Hepatic stellate cell (primary cell): ENCODE measurements at regions not wholly inside any gene's neighbourhood (a gene's known extent, or its start where the extent isn't known, plus 50 kb on each side); places are given as distances from the start of the nearest gene placed in this dataset.
A peak's percentile ranks its signal among the peaks of the same experiment; 100 is the strongest.
"Not testable (repeated sequence)": the region's sequence is repeated elsewhere in the genome, so short reads cannot be mapped to it uniquely, and the experiment has no call there.

ENCODE experiments used
- DNase-seq: peaks from one replicate; pipeline ENCODE4 v3.0.0; 2011; ENCODE audit warnings: low spot score

DNA sequence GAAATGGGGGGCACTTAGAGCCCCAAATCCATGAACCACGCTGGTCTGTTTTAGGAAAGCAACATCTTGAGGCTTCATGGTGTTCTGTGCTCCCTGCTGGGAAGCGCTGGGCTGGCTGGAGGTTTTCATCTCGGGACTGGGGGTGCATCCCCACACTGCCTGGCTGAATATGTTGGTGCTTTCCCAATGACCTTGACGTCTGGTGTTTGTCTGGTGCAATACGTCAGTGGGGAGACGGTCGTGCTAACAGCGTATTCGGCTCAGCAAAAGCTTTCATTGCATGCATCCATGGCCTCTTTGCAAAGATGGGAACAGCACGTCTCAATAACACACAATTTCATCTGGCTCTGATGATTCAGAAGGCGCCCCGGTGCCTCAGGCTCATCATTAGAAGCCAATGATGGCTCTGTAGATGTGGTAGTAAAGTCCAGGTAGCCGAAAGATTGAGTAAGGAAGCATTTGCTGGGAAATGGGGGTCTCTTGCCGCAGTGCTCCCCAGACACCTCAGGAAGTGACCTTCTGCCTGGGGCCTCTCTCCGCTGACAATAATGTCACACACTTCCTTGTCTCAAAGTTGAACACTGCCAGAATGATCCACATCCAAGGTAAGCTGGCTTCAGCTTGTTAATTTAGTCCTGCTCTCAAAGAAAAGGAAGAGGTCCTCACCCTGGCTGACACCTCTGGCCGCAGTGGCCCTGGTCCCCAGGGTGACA, 97.7 kb downstream of the ING1 start:
- DNase-seq = no peak

DNA sequence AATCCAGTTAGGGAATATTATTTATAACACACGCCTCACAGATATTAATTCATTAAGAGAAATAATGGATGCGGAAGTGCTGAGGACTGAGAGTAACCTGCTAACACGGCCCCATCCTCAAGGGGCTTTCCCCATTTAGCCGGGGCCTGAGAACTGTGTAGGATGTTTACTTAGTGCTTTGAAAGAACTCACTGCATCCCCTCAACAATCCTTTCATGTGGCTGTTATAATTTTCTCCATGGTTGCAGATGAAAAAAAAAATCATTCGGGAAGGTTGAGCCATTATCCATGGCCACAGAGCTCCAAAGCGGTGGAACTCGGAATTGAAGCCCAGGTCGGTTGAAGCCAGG, 98.2 kb downstream of the ING1 start:
- DNase-seq = no peak

DNA sequence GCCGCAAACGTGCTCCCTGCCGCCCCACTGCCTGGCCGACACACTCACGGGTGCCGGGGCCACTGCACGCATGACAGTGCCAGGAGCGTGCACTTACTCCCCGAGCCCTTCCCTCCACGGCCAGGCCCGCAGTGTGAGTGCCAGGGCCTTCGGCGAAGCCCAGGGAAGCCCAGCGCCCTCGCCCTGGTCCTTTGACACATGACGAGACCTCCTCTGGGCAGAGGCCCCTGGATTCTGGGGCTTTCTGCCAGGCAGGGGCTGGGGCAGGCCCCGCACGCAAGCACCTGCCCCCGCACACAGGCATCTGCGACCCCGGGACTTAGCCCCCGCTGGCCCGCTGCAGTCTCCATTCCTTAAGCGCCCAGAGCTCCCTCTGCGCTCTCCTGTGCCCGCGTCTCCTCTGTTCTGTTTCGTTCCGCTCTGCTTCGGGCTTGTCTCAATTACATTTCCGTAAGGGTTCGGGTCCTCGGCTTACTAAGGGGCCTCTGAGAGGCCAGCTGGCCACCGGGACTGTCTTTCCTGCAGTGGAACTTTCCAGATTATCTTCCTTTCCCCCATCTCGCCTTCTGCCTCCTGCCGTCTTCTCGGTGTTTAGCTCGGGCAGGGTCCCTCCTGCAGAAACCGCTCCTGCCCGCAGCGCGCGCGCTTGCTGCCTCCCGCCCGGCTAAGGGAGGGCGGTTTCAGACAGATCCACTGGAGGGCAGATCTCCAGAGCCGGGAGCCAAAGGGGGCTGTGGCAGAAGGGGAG, 98.8 kb downstream of the ING1 start:
- DNase-seq = no peak

DNA sequence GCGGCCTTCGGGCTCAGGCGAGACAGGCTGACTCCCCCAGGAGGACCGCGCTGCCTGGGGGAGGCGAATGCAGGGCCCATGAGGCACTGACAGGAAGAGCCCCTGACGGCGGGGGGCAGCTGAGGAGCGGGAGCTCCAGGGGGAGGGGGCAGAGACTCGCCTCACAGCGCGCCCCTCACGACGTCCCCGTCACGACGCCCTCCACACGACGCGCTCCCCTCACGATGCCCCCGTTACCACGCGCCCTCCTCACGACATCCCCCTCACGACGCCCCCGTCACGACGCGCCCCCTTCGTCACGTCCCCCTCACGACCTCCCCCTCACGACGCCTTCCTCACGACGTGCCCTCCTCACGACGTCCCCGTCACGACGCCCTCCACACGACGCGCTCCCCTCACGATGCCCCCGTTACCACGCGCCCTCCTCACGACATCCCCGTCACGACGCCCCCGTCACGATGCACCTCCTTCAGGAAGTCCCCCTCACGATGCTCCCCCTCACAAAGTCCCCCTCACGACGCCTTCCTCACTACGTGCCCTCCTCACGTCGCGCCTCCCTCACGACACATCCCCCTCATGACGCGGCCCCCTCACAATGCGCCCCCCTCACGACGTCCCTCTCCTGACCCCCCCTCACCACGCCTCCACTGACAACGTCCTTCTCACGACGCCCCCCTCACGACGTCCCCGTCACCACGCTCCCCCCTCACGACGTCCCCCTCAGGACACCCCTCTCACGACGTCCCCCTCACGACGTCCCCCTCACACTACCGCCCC, 99.6 kb downstream of the ING1 start:
- DNase-seq = no peak

DNA sequence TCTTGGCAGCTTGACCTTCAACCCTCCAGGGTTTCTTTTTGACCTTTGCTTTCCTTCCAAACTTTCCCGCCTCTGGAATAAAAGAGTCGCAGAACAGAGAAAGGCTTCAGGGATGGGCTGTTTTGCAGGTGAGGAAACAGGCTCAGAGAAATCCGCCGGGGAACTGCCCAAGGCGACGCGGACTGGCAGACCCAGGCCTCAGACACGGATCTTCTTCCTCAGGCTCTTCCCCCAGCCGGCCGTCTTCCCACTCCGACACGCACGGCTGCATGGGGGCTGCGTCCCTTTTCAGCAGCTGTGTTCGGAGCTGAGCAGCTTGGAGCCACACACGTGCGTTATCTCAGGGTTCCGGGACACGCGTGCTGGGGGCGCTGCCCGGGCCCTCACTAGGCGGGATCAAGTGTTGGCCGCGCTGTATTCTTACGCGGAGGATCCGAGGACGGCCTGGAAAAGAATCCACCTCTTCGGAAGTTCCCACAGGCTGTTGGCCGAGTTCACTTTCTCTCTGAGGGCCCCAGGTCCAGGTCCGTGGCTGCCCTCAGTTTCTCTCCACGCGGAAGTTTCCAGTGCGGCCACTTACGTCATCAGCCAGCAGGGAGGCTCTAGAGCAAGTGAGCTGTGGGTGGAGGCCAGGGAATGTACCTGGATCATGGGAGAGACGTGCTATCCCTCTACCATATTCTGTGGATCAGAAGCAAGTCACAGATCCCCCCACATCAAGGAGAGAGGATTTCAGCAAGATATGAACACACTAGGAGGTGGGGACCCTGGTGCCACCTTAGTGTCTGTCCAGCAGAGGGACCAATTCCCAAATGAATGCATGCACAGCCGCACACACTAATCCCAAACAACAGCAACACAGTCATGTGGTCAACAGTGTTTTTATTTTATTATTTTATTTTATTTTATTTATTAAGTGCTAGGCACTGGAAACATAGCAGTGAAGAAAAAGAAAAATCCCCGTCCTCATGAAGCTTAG, 100.4 kb downstream of the ING1 start:
- no peak for DNase-seq

DNA sequence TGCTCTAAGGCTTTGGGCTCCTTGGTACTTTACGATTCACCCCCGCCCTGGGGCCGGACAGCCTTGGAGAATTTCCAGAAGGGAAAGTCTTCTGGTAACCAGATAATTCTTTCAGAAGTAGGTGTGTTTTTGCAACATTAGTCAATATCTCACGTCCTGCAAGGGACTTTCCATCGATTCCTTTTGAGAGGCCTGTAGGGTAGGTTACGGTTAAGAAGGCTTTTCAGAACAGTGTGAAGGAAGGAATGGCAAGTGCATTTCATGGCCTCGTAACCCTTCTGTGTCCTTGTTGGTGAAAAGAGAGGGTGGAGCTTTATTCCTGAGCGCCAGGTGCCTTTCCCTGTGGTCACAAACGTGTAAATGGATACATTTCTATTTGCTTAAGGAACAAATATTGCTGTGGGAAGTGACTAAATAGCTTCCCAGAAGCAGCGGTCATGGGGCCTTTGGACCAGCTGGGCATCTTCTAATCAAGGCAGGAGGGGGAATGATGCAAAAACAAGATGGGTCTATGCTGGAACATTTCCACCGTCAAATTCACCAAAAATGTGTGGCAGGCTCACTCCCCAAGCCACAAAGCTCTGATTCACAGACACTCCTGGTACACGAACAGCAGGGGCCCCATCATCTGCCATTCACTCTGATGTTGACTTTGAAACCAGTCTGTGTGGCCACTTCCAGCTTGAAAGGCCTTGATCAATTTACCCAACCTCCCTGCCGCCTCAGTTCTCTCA, 99.2 kb downstream of the ANKRD10 start:
- no peak for DNase-seq

DNA sequence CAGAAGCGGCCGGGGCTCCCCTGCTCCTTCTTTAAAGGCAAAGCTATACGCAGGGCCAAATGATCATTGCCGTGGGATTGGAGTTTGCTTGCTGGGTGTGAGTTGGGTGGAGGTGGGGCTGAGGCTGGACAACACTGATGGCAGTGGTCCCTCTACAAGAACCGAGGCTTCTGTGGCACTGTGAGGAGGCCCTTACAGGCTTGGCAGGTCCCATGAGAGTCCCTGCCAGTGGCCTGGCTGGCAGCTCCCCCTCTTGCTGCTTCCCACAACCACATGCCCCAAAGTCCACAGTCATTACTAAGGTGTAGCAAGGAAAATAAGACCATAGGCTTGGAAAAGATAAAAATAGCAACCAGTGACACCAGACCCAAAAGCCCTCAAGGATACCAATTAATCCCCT, 98.4 kb downstream of the ANKRD10 start:
- no peak for DNase-seq

DNA sequence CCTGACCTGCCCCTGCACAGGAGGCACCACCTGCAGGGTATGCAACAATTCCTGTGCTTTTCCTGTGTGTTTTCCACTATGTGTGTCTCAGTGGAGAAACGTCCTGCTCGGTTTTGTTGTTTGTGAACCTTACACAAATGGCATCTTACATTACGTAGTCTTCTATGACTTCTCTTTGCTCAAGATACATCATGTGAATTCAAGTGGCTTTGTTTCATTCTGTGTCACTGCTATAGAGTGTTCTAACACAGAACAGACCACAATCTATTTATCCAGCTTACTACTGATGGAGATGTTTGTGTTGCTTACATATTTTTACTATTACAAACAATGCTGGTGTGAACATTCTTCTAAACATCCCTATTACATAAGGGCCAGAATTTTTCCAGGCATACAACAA, 97.7 kb downstream of the ANKRD10 start:
- DNase-seq = no peak

DNA sequence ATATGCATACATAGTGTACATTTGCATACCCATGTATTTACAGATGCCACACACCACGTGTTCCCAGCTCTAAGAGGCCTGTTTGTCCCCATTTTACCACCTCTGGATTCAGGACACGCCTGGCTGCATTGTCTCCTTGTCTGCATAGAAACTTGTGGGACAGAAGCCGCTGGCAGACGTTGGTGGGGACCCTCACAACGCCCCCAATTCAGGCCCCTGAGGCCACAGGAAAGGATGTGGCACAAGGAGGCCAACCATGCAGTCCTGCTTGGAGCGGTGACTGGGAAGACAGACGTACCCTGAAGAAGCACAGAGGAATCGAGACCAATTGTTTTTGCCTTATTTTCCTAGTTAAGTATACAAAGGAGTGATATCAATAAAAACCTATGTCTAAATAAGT, 96.1 kb downstream of the ANKRD10 start:
- DNase-seq = no peak

DNA sequence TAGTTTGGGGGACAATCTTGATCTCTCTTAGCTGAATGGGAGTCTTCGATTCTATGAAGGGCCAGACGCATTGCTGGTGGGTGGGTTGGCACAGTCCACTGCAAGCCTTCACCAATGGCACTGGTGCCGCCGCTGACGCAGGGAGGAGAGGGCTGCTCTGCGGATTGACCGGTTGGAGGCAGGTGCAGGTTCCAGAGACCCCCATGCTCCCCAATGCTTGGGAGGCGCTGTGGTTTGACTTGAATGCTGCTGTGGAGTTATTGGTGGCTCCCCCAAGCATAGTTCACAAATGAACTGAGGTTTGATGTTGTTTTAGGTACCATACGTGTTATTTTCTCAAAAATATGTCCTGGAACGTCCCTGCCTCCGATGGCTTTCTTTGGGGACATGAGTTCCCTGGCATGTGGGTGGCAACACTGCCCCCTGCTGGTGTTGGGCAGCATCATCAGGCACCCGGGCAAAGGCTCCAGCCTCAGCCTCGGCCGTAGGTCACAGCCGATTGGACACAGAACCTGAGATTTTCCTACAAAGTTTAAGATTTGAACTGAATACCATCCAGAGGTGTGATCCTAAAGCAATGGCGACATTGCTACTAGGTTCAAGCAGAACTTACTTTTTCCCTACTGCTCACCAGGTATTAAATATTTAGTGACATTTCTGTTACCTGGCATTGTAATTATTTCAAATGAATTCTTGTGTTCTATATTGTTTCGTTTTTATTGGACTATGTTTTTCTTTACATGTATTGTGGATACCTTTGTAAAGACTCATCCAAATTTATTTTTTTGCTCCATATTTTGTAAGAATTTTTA, 95.5 kb downstream of the ANKRD10 start:
- peak; percentile 92 for DNase-seq

DNA sequence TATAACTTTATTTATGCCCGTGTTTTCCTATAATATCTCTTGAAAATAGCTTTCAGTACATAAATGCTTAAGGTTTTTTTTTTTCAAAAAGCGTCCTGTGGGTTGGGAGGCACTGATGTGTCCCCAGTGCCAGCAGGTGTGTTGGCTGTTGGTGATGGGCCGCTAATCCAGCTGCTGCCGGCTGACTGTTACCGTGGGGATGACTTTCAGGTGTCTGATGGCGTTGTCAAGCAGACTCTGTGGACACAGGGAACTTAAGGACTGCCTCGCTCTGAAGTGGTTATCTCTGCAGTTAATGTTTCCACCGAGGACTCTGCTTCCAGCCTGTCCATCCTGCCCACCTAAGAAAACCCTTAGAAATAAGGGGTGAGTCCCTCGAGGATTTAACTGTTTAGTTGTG, 94.5 kb downstream of the ANKRD10 start:
- DNase-seq = no peak

DNA sequence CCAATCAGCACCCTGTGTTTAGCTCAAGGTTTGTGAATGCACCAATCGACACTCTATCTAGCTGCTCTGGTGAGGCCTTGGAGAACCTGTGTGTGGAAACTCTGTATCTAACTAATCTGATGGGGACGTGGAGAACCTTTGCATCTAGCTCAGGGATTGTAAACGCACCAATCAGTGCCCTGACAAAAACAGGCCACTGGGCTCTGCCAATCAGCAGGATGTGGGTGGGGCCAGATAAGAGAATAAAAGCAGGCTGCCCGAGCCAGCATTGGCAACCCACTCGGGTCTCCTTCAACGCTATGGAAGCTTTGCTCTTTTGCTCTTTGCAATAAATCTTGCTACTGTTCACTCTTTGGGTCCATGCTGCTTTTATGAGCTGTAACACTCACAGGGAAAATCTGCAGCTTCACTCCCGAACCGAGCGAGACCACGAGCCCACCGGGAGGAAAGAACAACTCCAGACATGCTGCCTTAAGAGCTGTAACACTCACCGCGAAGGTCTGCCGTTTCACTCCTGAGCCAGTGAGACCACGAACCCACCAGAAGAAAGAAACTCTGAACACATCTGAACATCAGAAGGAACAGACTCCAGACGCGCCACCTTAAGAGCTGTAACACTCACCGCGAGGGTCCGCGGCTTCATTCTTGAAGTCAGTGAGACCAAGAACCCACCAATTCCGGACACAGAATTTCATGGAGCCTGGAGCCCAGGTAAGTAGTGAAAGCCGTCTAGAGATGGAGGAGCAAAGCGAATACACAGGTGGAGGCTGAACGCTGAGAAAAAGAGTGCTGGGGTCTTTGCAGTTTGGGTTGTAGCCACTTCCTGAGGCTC, 92.8 kb downstream of the ANKRD10 start:
- not testable (repeated sequence) for DNase-seq

DNA sequence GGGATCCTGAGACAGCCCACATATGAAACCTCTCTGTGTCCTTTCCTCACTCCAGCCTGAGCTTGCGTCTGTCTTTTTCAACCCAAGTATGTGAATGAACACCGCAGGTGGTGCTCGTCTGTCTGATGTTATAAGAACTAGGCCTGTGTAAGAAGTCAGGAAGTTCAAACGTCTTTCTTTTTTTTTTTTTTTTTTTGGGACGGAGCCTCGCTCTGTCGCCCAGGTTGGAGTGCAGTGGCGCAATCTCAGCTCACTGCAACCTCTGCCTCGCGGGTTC, 92.3 kb downstream of the ANKRD10 start:
- no peak for DNase-seq

DNA sequence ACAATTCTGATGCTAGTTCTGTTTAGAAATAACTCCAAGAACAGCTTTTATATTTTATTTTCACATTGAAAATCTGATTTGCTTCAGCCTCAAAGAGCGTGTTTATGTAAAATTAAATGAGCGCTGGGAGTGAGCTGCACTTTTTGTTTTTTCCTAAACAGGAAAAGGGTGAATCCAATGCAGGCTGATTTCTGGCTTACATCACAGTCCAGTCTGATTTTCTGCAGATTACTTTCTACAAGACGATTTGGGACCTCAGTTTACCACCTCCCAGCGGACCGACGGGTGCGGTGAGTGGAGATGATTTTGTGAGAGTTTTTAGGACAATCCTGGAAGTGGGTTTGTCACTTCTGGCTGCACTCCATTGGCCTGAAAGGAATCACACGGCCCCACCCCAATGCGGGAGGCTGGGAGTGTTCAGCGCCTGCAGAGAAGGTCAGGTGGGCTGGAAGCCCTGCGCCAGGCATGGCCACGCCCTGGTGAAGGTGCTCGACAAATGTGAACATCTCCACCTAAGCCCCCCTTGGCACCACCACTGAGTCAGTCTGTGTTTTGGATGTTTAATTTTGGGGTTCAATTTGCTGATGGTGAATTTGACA, 90.1 kb downstream of the ANKRD10 start:
- no peak for DNase-seq

DNA sequence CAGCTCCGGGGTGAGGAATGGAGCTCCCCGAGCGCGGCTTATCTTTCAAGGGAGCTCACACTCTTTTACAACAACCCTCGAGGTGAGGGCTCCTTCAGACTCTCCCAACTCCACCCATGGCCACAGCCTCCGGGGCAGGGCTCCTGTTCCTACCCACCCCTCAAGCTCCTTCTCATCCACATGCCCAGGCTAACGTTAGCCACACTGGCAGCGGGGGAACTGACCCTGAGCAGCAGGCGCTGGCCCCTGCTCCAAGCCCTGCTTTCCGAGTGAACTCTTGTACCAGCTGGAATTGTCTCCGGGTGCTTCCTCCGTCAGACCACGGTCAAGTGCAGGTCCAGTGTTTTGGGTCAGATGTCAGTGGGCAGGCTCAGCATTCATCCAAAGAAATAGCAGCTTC, 89.4 kb downstream of the ANKRD10 start:
- DNase-seq = no peak

DNA sequence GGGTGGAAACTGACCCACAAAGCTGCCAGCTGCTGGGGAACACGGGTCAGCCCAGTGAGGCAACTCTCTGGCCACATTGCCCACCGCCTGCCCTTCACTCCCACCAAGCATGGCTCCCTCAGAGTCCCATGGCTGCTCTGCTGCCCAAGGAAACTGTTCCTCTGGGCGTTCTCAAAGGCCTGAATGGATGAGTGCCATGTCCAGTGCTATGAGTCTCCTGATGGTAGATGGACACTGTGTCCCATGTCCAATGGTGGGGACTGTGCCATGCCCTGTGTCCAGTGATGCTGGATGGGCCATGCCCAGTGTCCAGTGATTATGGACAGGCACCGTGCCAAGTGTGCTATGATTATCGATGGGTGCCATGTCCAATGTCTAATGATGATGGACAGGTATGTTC, 88.8 kb downstream of the ANKRD10 start:
- no peak for DNase-seq

DNA sequence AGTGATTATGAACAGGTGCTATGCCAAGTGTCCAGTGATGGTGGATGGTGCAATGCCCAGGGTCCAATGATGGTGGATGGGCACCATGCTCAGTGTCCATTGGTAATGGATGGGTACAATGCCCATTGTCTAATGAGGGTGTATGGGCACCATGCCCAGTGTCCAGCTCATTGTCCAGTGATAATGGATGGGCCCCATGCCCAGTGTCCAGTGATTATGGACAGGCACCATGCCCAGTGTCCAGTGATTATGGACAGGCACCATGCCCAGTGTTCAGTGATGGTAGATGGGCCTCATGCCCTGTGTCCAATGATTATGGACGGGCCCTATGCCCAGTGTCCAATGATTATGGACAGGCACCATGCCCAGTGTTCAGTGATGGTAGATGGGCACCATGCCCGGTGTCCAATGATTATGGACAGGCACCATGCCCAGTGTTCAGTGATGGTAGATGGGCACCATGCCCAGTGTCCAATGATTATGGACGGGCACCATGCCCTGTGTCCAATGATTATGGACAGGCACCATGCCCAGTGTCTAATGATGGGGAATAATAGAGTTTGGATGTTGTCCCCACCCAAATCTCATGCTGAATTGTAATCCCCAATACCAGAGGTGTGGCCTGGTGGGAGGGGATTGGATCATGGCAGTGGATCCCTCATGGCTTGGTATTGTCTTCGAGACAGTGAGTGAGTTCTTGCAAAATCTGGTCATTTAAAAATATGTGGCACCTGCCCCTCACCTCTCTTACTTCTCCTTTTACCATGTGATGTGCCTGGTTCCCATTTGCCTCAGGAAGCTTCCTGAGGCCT, 87.8 kb downstream of the ANKRD10 start:
- no peak for DNase-seq
